Vagina (tissue), 2 donors: ENCODE measurements at regions not wholly inside any gene's neighbourhood (a gene's known extent, or its start where the extent isn't known, plus 50 kb on each side); places are given as distances from the start of the nearest gene placed in this dataset.

Source experiments
- DNase-seq, 2 donors: peaks; one replicate each; pipeline ENCODE4 v3.0.0-alpha.2; 2017; ENCODE audit errors: extremely low spot score in 2 of 2
- H3K27ac ChIP-seq: fragments of 200-600 bp; sonication (generic); one replicate; pipeline ENCODE4 v1.5.1; 2019
- H3K27me3 ChIP-seq: fragments of 200-600 bp; sonication (generic); one replicate; pipeline ENCODE4 v1.5.1; 2019
- H3K36me3 ChIP-seq, 2 donors: fragments of 200-600 bp; sonication (generic); one replicate each; pipeline ENCODE4 v1.5.1; 2017 to 2019
- H3K4me1 ChIP-seq: fragments of 200-600 bp; sonication (generic); one replicate; pipeline ENCODE4 v1.5.1; 2019
- H3K4me3 ChIP-seq, 2 donors: fragments of 200-600 bp; sonication (generic); 1 replicate in 1 of 2; 2 replicates in 1 of 2; pipeline ENCODE4 v1.5.1; 2016 to 2019
- H3K9me3 ChIP-seq: fragments of 200-600 bp; sonication (generic); one replicate; pipeline ENCODE4 v1.5.1; 2019
- POLR2A ChIP-seq, 2 donors: fragments of 450-650 bp; IDR thresholded peaks; one replicate each; pipeline ENCODE4 v1.6.1; 2017; ENCODE audit warnings: antibody characterized with exemption in 2 of 2, mild to moderate bottlenecking in 2 of 2, moderate library complexity in 2 of 2
- POLR2AphosphoS5 ChIP-seq, 2 donors: sonication (generic); formaldehyde crosslinking; IDR thresholded peaks; one replicate each; pipeline ENCODE4 v1.9.0; 2017; ENCODE audit warnings: antibody characterized with exemption in 2 of 2, mild to moderate bottlenecking in 2 of 2, low read depth in 1 of 2; ENCODE audit not compliant: insufficient read depth in 1 of 2
- intact Hi-C: fragments of 100-400 bp; cut with DNase I; formaldehyde crosslinking; loops from one replicate; pipeline ENCODE4 v1.15.1; 2023
- TF ChIP-seq, protein P1 (sequence below), 3 experiments: fragments of 450-650 bp in 2 of 3; fragments of 200-600 bp in 1 of 3; sonication (generic) in 1 of 3; IDR thresholded peaks; one replicate each; pipeline ENCODE4 v1.5.1; 2017 to 2019; ENCODE audit warnings: antibody characterized with exemption in 3 of 3, mild to moderate bottlenecking in 2 of 3, moderate library complexity in 2 of 3

DNA sequence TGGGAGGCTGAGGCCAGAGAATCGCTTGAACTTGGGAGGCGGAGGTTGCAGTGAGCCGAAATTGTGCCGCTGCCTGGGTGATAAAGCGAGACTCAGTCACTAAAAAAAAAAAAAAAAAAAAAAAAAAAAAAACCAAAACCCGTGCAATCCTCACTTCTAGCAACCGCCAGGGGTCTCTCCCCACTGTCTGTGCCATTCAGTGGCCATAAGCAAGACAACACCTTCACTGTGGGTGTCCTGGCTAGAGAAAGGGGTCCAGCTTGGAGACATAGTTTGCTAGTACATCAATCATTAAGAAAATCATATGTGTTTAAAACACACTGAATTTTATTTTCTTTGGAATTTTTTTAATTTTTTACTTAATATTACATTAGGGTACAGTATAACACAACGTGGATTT is 68.2 kb downstream of the RASL11A start:
- no peak for DNase-seq
- Histone ChIP-seq H3K9me3 (no peaks in the 10 kb centered on the region), H3K4me3 (no peak overlapping the region), H3K27ac (no peak overlapping the region), H3K36me3 (no peaks in the 10 kb centered on the region), H3K27me3 (no peaks in the 10 kb centered on the region), H3K4me1 (no peaks in the 10 kb centered on the region)
- no peak for TF ChIP-seq POLR2AphosphoS5 (IDR thresholded peaks at IDR 0.05; ENCODE audit: insufficient read depth in 1 of 2, low read depth in 1 of 2)
- TF ChIP-seq, protein P1, sequence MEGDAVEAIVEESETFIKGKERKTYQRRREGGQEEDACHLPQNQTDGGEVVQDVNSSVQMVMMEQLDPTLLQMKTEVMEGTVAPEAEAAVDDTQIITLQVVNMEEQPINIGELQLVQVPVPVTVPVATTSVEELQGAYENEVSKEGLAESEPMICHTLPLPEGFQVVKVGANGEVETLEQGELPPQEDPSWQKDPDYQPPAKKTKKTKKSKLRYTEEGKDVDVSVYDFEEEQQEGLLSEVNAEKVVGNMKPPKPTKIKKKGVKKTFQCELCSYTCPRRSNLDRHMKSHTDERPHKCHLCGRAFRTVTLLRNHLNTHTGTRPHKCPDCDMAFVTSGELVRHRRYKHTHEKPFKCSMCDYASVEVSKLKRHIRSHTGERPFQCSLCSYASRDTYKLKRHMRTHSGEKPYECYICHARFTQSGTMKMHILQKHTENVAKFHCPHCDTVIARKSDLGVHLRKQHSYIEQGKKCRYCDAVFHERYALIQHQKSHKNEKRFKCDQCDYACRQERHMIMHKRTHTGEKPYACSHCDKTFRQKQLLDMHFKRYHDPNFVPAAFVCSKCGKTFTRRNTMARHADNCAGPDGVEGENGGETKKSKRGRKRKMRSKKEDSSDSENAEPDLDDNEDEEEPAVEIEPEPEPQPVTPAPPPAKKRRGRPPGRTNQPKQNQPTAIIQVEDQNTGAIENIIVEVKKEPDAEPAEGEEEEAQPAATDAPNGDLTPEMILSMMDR (IDR thresholded peaks at IDR 0.05) = no peak
- no peak for TF ChIP-seq POLR2A (IDR thresholded peaks at IDR 0.05)
- intact Hi-C loops = no loop called here

- no peaks in the 10 kb centered on the region for H3K4me1 ChIP-seq
- TF ChIP-seq, protein P1 (IDR thresholded peaks at IDR 0.05) = no peak
- TF ChIP-seq POLR2AphosphoS5 (IDR thresholded peaks at IDR 0.05; ENCODE audit: insufficient read depth in 1 of 2, low read depth in 1 of 2) = no peak
- no peak for TF ChIP-seq POLR2A (IDR thresholded peaks at IDR 0.05)
- no peaks in the 10 kb centered on the region for H3K36me3 ChIP-seq
- H3K4me3 ChIP-seq = no peak overlapping the region
- no peaks in the 10 kb centered on the region for H3K27me3 ChIP-seq
- intact Hi-C loops = no loop called here
- H3K9me3 ChIP-seq = no peaks in the 10 kb centered on the region
- no peak for DNase-seq
- no peak overlapping the region for H3K27ac ChIP-seq
Measured at GRCh38 chr13:27339299-27339698, 68.7 kb downstream of the RASL11A start.

DNA sequence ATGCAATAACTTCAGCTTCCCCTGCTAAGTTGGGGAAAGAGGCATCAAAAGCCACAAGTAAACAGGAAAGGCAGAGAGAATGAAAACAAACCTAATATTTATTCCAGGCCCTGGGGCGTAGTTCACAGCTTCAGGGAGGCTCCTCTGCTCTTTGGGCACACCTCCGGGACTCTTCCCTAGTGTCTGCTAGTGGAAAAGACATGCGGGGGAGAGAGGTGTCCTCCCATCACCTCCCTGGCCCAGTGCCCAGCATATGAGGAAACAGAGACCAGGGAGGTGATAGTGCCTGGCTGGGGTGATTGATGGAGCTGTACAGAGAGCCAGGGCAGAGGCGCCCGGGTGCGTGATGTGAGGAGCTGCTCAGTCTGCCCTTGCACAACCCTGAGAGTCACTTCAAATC is 71.0 kb downstream of the RASL11A start:
- no peak for DNase-seq
- Histone ChIP-seq H3K27ac (no peak overlapping the region), H3K9me3 (no peaks in the 10 kb centered on the region), H3K4me1 (no peaks in the 10 kb centered on the region), H3K27me3 (no peaks in the 10 kb centered on the region), H3K36me3 (no peaks in the 10 kb centered on the region), H3K4me3 (no peak overlapping the region)
- intact Hi-C loops = no loop called here
- no peak for TF ChIP-seq POLR2A (IDR thresholded peaks at IDR 0.05)
- TF ChIP-seq, protein P1 (IDR thresholded peaks at IDR 0.05) = no peak
- no peak for TF ChIP-seq POLR2AphosphoS5 (IDR thresholded peaks at IDR 0.05; ENCODE audit: insufficient read depth in 1 of 2, low read depth in 1 of 2)

- no peaks in the 10 kb centered on the region for H3K4me1 ChIP-seq
- no peaks in the 10 kb centered on the region for H3K27me3 ChIP-seq
- no peak overlapping the region for H3K4me3 ChIP-seq
- no peak for DNase-seq
- no peaks in the 10 kb centered on the region for H3K9me3 ChIP-seq
- H3K36me3 ChIP-seq = no peaks in the 10 kb centered on the region
- H3K27ac ChIP-seq = no peak overlapping the region
- TF ChIP-seq, protein P1 (IDR thresholded peaks at IDR 0.05) = no peak
- no peak for TF ChIP-seq POLR2A (IDR thresholded peaks at IDR 0.05)
- no peak for TF ChIP-seq POLR2AphosphoS5 (IDR thresholded peaks at IDR 0.05; ENCODE audit: insufficient read depth in 1 of 2, low read depth in 1 of 2)
- intact Hi-C loops = no loop called here
Measured at GRCh38 chr13:27347211-27347772, 76.7 kb downstream of the RASL11A start.

DNA sequence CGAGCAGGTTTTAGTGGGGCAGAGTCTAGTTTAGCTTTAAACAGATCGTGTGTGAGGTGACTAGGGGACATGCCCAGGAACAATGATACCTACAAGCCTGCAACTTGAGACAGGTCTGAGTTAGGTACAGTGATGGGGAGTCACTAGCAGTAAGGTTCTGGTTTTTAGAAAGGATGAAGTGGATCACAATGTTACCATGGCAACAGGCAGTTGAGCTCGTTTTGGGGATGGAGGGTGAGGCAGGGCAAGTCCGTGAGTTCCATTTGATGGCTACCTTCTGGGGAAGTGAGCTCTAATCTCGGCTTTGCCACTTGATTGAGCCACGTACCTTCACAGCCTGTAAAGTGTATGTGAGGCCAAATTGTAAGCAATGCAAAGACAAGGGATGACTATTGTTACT is 76.0 kb upstream of the GTF3A start:
- Histone ChIP-seq H3K36me3 (no peaks in the 10 kb centered on the region), H3K9me3 (no peaks in the 10 kb centered on the region), H3K27ac (no peak overlapping the region), H3K4me1 (no peaks in the 10 kb centered on the region), H3K4me3 (no peak overlapping the region), H3K27me3 (no peaks in the 10 kb centered on the region)
- intact Hi-C loops = no loop called here
- TF ChIP-seq, protein P1 (IDR thresholded peaks at IDR 0.05) = no peak
- TF ChIP-seq POLR2AphosphoS5 (IDR thresholded peaks at IDR 0.05; ENCODE audit: insufficient read depth in 1 of 2, low read depth in 1 of 2) (no peak), POLR2A (IDR thresholded peaks at IDR 0.05) (no peak)
- no peak for DNase-seq
